GM10266 (cell line): ENCODE measurements at regions not wholly inside any gene's neighbourhood (a gene's known extent, or its start where the extent isn't known, plus 50 kb on each side); places are given as distances from the start of the nearest gene placed in this dataset.

Source experiments
- DNase-seq: peaks from one replicate; pipeline ENCODE4 v3.0.0; 2012; ENCODE audit errors: extremely low spot score
- CTCF ChIP-seq: IDR thresholded peaks from 2 replicates; pipeline ENCODE4 v1.5.1; 2012; ENCODE audit warnings: mild to moderate bottlenecking, low read depth; ENCODE audit not compliant: control insufficient read depth, insufficient read depth; ENCODE audit errors: missing control alignments

DNA sequence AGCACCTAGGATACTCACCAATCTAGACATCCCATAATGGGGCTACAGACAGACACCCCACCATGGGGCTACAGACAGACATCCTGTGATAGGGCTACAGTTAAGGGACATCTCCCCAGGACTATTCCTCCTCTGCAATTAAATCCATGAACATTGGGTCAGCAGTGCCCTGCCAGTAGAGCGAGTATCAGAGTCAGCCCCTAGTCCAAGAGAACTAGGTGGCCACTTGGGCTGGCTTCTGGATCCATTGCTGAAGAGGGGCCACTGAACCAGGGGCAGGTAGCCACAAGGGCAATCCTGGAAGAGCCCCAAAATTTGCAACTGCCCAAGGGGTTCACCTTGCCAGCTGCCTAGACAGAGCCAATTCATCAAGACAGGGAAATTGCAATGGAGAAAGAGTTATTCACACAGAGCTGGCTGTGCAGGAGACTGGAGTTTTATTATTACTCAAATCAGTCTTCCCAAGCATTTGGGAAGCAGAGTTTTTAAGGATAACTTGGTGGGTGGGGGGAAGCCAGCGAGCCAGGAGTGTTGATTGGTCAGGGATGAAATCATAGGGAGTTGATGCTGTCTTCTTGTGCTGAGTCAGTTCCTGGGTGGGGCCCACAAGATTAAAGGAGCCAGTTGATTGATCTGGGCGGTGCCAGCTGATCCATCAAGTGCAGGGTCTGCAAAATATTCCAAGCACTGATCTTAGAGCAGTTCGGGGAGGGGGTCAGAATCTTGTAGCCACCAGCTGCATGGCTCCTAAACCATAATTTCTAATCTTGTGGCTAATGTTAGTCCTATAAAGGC, 170.2 kb upstream of the SMAD3 start:
- TF ChIP-seq CTCF: no peak
- no peak for DNase-seq

DNA sequence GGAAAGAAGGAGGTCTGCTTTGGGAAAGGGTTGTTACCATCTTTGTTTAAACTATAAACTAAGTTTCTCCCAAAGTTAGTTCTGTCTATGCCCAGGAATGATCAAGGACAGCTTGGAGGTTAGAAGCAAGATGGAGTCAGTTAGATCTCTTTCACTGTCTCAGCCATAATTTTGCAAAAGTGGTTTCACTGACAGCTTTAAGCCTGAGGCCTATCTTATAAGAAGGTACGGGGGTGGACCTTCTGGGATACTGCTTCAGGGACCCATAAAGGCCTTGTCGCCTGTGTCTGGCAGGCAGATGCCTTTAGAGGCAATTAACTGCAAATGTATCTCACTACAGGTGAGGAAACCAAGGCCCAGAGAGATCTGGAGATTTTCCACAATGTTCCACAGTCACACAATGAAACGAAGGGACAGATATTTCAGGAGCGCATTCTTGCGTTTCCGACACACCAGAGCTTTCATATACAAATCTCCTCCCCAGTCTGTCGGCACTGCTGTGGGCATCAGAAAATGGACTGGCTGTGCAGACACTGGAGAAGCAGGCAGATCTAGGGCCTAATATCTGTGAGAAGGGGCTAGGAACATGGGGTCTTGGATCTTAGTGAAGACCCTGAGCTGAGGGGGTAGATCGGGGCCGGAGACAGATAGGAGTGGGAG, 169.5 kb upstream of the SMAD3 start:
- TF ChIP-seq CTCF: no peak

GRCh38 chr15:66896611-66897010, 168.8 kb upstream of the SMAD3 start:
- TF ChIP-seq CTCF: no peak
- no peak for DNase-seq

More for the DNA sequence above, 169.5 kb upstream of the SMAD3 start:
- DNase-seq: no peak

- DNase-seq: no peak
- TF ChIP-seq CTCF: no peak
Measured at GRCh38 chr15:66897416-66897815, 168.0 kb upstream of the SMAD3 start.

DNA sequence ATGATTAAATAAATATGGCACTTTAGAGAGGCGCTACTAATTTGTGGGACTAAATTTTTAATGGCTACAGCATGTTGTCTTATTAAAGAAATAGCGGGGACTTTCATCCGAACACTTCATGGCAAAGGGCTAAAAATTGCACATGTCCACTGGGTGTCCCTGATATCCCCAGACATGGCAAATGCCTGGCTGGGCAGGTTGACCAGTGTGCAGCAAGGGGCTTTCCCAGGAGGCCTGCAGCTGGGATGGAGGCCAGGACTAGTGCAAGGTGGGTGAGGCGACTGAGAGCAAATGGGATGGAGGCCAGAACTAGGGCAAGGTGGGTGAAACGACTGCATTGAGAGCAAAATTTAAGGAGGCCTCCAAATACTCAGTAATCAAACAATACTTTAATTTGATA, 167.4 kb upstream of the SMAD3 start:
- no peak for TF ChIP-seq CTCF
- DNase-seq: no peak

DNA sequence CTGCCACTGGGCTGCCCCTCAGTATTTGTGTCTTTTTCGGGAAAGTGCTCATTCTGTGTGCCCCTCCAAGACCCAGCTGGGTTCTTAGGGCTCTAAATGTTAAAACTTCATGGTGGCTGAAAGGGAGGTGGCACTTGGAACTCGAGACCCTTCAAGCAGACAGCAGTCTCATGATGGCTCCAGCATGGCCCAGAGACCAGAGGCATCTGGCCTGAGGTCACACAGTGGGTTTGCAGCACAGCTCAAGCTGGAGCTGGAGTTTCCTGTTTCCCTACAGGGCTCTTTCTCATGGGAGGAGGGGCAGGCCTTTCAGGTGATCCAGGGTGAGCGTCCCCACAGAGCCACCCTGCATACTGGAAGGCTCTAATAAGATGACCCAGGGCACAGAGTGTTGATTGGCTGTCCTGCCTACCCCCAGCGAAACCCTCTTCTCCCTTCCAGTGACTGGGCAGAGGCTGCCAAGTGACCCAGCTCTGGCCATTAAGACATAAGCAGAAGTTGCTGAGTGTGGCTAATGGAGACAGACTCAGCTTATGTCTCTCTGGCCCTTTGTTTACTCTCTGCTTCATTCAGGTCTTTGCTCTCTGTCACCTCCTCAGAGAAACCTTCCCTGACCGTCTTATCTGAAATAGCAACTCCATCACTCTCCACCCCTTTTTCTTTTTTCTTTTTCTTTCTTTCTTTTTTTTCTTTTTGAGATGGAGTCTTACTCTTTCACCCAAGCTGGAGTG, 166.6 kb upstream of the SMAD3 start:
- no peak for TF ChIP-seq CTCF
- no peak for DNase-seq
